HFF-Myc (cell line): ENCODE measurements at regions not wholly inside any gene's neighbourhood (a gene's known extent, or its start where the extent isn't known, plus 50 kb on each side); places are given as distances from the start of the nearest gene placed in this dataset.
"Not testable (repeated sequence)": the region's sequence is repeated elsewhere in the genome, so short reads cannot be mapped to it uniquely, and the experiment has no call there.

Experiments
- DNase-seq: peaks from one replicate; pipeline ENCODE4 v3.0.0-alpha.2; 2011; ENCODE audit warnings: low read depth; ENCODE audit errors: extremely low read depth
- H3K4me3 ChIP-seq: replicated peaks from 2 replicates; pipeline ENCODE4 v1.5.1; 2011; ENCODE audit warnings: low read depth, mild to moderate bottlenecking, control low read depth, low read length
- CTCF ChIP-seq: IDR thresholded peaks from 2 replicates; pipeline ENCODE4 v1.5.1; 2012; ENCODE audit warnings: mild to moderate bottlenecking, low read depth, low read length, control low read depth; ENCODE audit errors: missing control alignments

GRCh38 chr21:24552491-24552890, 1054.8 kb downstream of the MRPL39 start:
- DNase-seq = no peak
- no peak overlapping the region for H3K4me3 ChIP-seq
- no peak for TF ChIP-seq CTCF

GRCh38 chr21:24545807-24546361, 1061.4 kb downstream of the MRPL39 start:
- H3K4me3 ChIP-seq = no peak overlapping the region
- DNase-seq = no peak
- TF ChIP-seq CTCF = no peak

GRCh38 chr21:24514081-24514733, 1093.1 kb downstream of the MRPL39 start:
- H3K4me3 ChIP-seq = no peak overlapping the region
- TF ChIP-seq CTCF = no peak
- no peak for DNase-seq

GRCh38 chr21:24509131-24509530, 1098.2 kb downstream of the MRPL39 start:
- no peak for TF ChIP-seq CTCF
- no peak overlapping the region for H3K4me3 ChIP-seq
- no peak for DNase-seq

- no peak overlapping the region for H3K4me3 ChIP-seq
- DNase-seq = no peak
- no peak for TF ChIP-seq CTCF
These were observed 1120.3 kb downstream of the MRPL39 start for GRCh38 chr21:24486973-24487372.

GRCh38 chr21:24483361-24483760, 1123.9 kb downstream of the MRPL39 start:
- not testable (repeated sequence) for DNase-seq, H3K4me3 ChIP-seq

- no peak for TF ChIP-seq CTCF
- no peak overlapping the region for H3K4me3 ChIP-seq
- DNase-seq = no peak
These were observed 1136.4 kb downstream of the MRPL39 start for GRCh38 chr21:24470852-24471251.
